OCI-M1 (cell line): ENCODE measurements at regions not wholly inside any gene's neighbourhood (a gene's known extent, or its start where the extent isn't known, plus 50 kb on each side); places are given as distances from the start of the nearest gene placed in this dataset.

ENCODE experiments used
- DNase-seq: peaks from one replicate; lab custom pipeline; 2025; lab: John Stamatoyannopoulos, UW

- DNase-seq: peak; percentile 87
Observed at GRCh38 chr2:43171789-43172188, 54.6 kb downstream of the ZFP36L2 start.

- DNase-seq: no peak
Observed at GRCh38 chr2:43170405-43171105, 55.9 kb downstream of the ZFP36L2 start.

GRCh38 chr2:43169987-43170386 is 56.4 kb downstream of the ZFP36L2 start:
- DNase-seq: peak; percentile 88

GRCh38 chr2:43169099-43169945 is 57.1 kb downstream of the ZFP36L2 start:
- DNase-seq: peak; percentile 78

GRCh38 chr2:43168016-43168369 is 58.4 kb downstream of the ZFP36L2 start:
- no peak for DNase-seq

GRCh38 chr2:43165378-43166069 is 60.9 kb downstream of the ZFP36L2 start:
- no peak for DNase-seq

GRCh38 chr2:43164686-43165085 is 61.7 kb downstream of the ZFP36L2 start:
- DNase-seq: no peak

GRCh38 chr2:43163584-43164270 is 62.7 kb downstream of the ZFP36L2 start:
- no peak for DNase-seq

GRCh38 chr2:43162511-43162776 is 64.0 kb downstream of the ZFP36L2 start:
- DNase-seq: no peak

GRCh38 chr2:43161650-43162510 is 64.5 kb downstream of the ZFP36L2 start:
- no peak for DNase-seq

- DNase-seq: no peak
Observed at GRCh38 chr2:43160778-43161177, 65.6 kb downstream of the ZFP36L2 start.

- DNase-seq: no peak
Observed at GRCh38 chr2:43159797-43160196, 66.6 kb downstream of the ZFP36L2 start.

- DNase-seq: no peak
Observed at GRCh38 chr2:43158259-43158880, 68.0 kb downstream of the ZFP36L2 start.

- no peak for DNase-seq
Observed at GRCh38 chr2:43157506-43158246, 68.7 kb downstream of the ZFP36L2 start.

- DNase-seq: no peak
Observed at GRCh38 chr2:43155851-43156411, 70.5 kb downstream of the ZFP36L2 start.

GRCh38 chr2:43154685-43155084 is 71.7 kb downstream of the ZFP36L2 start:
- DNase-seq: no peak

- no peak for DNase-seq
Observed at GRCh38 chr2:43152741-43153647, 73.4 kb downstream of the ZFP36L2 start.

GRCh38 chr2:43152186-43152585 is 74.2 kb downstream of the ZFP36L2 start:
- no peak for DNase-seq
